Upper lobe of left lung (tissue), 4 donors: ENCODE measurements at regions not wholly inside any gene's neighbourhood (a gene's known extent, or its start where the extent isn't known, plus 50 kb on each side); places are given as distances from the start of the nearest gene placed in this dataset.

Experiments used
- CTCF ChIP-seq, 6 experiments: fragments of 450-650 bp in 4 of 6; fragments of 200-600 bp in 2 of 6; sonication (generic) in 2 of 6; IDR thresholded peaks; one replicate each; pipeline ENCODE4 v1.5.1; 2016 to 2019; ENCODE audit warnings: antibody characterized with exemption in 6 of 6
- EP300 ChIP-seq, 4 donors: sonication (generic); formaldehyde crosslinking; IDR thresholded peaks; one replicate each; pipeline ENCODE4 v1.5.1; 2017; ENCODE audit warnings: antibody characterized with exemption in 4 of 4, control low read depth in 2 of 4
- POLR2A ChIP-seq, 4 donors: fragments of 450-650 bp; IDR thresholded peaks; one replicate each; pipeline ENCODE4 v1.5.1; 2016 to 2017; ENCODE audit warnings: antibody characterized with exemption in 4 of 4, mild to moderate bottlenecking in 2 of 4
- POLR2AphosphoS5 ChIP-seq, 2 donors: sonication (generic); formaldehyde crosslinking; IDR thresholded peaks; one replicate each; pipeline ENCODE4 v1.5.1; 2017; ENCODE audit warnings: antibody characterized with exemption in 2 of 2

DNA sequence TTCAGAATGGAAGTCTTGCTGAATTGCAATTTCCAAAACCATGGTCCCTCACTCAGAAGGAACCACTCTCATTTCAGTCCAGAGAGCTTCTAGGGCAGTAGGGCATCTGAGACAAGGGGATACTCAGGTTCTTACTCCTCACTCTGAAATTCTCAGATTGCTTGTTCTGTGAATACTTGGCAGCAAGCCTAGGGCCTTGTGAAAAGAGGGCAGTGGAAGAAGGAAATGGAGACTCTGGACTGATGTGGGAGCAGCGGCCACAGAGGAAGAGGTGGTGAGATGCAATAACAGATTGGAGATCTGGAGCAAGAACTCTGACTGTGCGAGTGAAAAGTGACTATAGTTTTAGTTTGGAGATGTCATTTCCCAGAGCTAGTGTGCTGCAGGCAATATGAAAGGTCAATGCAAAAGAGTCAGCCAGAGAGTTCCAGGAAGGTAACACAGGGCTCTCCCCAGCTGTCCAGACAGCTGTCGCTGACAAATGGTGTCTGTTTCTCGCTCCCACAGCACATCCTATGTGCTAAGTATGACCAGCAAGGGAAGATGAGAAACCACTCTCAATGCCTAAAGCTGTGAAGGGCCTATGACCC, 291.6 kb upstream of the KIAA1217 start:
- TF ChIP-seq CTCF (IDR thresholded peaks at IDR 0.05) (no peak), POLR2AphosphoS5 (IDR thresholded peaks at IDR 0.05) (no peak), EP300 (IDR thresholded peaks at IDR 0.05) (no peak), POLR2A (IDR thresholded peaks at IDR 0.05) (no peak)
